ENCODE measurements at regions not wholly inside any gene's neighbourhood (a gene's known extent, or its start where the extent isn't known, plus 50 kb on each side); places are given as distances from the start of the nearest gene placed in this dataset.
"Not testable (repeated sequence)": the region's sequence is repeated elsewhere in the genome, so short reads cannot be mapped to it uniquely, and the experiment has no call there.

- DNase-seq: not testable (repeated sequence)
Observed at GRCh38 chr16:88232401-88233258, 150.1 kb upstream of the ZNF469 start.

- not testable (repeated sequence) for DNase-seq
Observed at GRCh38 chr16:88233621-88234420, 148.9 kb upstream of the ZNF469 start.

GRCh38 chr16:88234421-88235271, 148.1 kb upstream of the ZNF469 start:
- DNase-seq: not testable (repeated sequence)

- not testable (repeated sequence) for DNase-seq
Observed at GRCh38 chr16:88235691-88236090, 147.1 kb upstream of the ZNF469 start.

GRCh38 chr16:88236229-88236628, 146.5 kb upstream of the ZNF469 start:
- not testable (repeated sequence) for DNase-seq

- DNase-seq: not testable (repeated sequence)
Observed at GRCh38 chr16:88237314-88237713, 145.4 kb upstream of the ZNF469 start.

- not testable (repeated sequence) for DNase-seq
Observed at GRCh38 chr16:88237761-88238415, 144.9 kb upstream of the ZNF469 start.

GRCh38 chr16:88238732-88239274, 144.0 kb upstream of the ZNF469 start:
- not testable (repeated sequence) for DNase-seq

GRCh38 chr16:88240118-88240517, 142.6 kb upstream of the ZNF469 start:
- DNase-seq: not testable (repeated sequence)

- not testable (repeated sequence) for DNase-seq
Observed at GRCh38 chr16:88240776-88241175, 142.0 kb upstream of the ZNF469 start.

- not testable (repeated sequence) for DNase-seq
Observed at GRCh38 chr16:88241404-88242311, 141.1 kb upstream of the ZNF469 start.

GRCh38 chr16:88242312-88243295, 140.2 kb upstream of the ZNF469 start:
- DNase-seq: not testable (repeated sequence)

GRCh38 chr16:88243921-88244320, 138.8 kb upstream of the ZNF469 start:
- not testable (repeated sequence) for DNase-seq

- DNase-seq: not testable (repeated sequence)
Observed at GRCh38 chr16:88245241-88246081, 137.3 kb upstream of the ZNF469 start.

- not testable (repeated sequence) for DNase-seq
Observed at GRCh38 chr16:88246955-88247582, 135.7 kb upstream of the ZNF469 start.

GRCh38 chr16:88247583-88247966, 135.2 kb upstream of the ZNF469 start:
- DNase-seq: not testable (repeated sequence)

GRCh38 chr16:88248761-88249160, 134.0 kb upstream of the ZNF469 start:
- DNase-seq: not testable (repeated sequence)

- not testable (repeated sequence) for DNase-seq
Observed at GRCh38 chr16:88250381-88250780, 132.4 kb upstream of the ZNF469 start.
